ENCODE measurements at regions not wholly inside any gene's neighbourhood (a gene's known extent, or its start where the extent isn't known, plus 50 kb on each side); places are given as distances from the start of the nearest gene placed in this dataset.

DNA sequence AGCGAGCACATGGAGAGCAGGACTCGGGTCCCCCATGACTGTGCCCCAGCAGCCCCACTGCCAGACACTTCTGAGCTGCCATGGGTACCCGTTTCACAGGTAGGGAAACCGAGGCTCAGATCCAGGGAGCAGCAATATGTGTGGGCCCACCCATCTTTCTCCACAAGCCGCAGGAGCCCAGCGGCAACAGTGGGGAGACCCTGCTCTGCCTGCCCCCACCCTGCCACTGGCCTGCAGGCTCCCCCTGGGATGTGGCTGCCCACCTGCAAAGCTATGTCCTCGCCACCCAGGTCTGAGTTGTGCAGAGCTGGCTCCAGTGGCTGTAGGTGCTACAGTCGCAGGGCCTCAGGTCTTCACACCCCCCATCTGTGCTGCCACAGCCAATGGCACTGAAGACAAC lies 50.6 kb upstream of the C1QTNF9B start:
- Histone ChIP-seq H3K27ac (ENCODE audit: insufficient read depth, low read length, poor library complexity, severe bottlenecking) (no peak overlapping the region), H3K4me3 (ENCODE audit: insufficient read depth, low read depth, low read length, poor library complexity, severe bottlenecking) (no peak overlapping the region), H3K36me3 (ENCODE audit: control insufficient read depth, insufficient read depth, low read length) (no peaks in the 10 kb centered on the region), H3K9me3 (ENCODE audit: control insufficient read depth, low read length) (no peaks in the 10 kb centered on the region), H3K4me1 (ENCODE audit: control insufficient read depth, insufficient read depth, low read length, poor library complexity, severe bottlenecking) (no peaks in the 10 kb centered on the region), H3K27me3 (replicated peaks; ENCODE audit: control insufficient read depth, insufficient read depth, low read length, poor library complexity, severe bottlenecking) (no peaks in the 10 kb centered on the region)
- no peak for DNase-seq

DNA sequence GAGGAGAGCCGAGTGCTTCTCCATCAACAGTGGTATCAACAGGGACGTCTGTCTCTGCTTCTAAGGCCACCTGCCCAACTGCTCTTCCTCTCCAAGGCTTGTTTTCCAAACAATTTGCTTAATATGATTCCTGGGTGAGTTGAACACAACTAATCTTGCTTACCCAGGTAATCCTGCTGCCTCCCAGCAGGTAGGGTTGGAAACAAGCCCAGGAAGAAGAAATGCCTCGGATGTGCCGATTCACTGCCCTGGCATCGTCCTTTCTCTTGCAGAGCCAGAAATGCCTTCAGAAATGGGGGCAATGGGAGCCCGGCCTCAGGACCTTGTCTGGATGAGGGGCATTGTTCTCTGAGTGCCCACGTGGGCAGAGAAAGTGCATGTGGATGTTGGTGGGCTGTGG lies 51.9 kb upstream of the C1QTNF9B start:
- no peak for DNase-seq
- no peaks in the 10 kb centered on the region for H3K27me3 ChIP-seq (replicated peaks; ENCODE audit: control insufficient read depth, insufficient read depth, low read length, poor library complexity, severe bottlenecking)
- no peak overlapping the region for H3K4me3 ChIP-seq (ENCODE audit: insufficient read depth, low read depth, low read length, poor library complexity, severe bottlenecking)
- H3K9me3 ChIP-seq (ENCODE audit: control insufficient read depth, low read length): no peaks in the 10 kb centered on the region
- H3K36me3 ChIP-seq (ENCODE audit: control insufficient read depth, insufficient read depth, low read length): no peaks in the 10 kb centered on the region
- no peak overlapping the region for H3K27ac ChIP-seq (ENCODE audit: insufficient read depth, low read length, poor library complexity, severe bottlenecking)
- no peaks in the 10 kb centered on the region for H3K4me1 ChIP-seq (ENCODE audit: control insufficient read depth, insufficient read depth, low read length, poor library complexity, severe bottlenecking)

DNA sequence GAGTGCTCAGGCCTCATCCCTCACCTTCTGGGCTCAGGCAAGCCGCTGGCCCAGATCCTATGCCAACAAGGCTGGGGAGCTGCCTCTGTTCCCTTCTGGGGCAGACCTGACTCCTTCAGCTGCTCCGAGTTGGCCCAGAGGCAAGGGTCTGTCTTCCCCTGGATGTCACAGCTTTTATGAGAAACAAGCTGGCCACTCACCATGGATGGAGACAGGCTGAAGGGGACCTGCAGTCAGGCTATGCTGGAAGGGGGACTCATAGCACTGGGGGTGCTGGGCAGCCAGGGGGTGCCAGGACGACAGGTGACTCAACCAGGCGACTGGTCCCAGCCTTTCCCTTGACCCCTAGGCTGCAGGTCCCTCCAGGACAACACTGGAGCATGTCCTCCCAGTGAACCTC lies 52.4 kb upstream of the C1QTNF9B start:
- H3K27ac ChIP-seq (ENCODE audit: insufficient read depth, low read length, poor library complexity, severe bottlenecking): no peak overlapping the region
- H3K36me3 ChIP-seq (ENCODE audit: control insufficient read depth, insufficient read depth, low read length): no peaks in the 10 kb centered on the region
- no peaks in the 10 kb centered on the region for H3K4me1 ChIP-seq (ENCODE audit: control insufficient read depth, insufficient read depth, low read length, poor library complexity, severe bottlenecking)
- DNase-seq: no peak
- H3K9me3 ChIP-seq (ENCODE audit: control insufficient read depth, low read length): no peaks in the 10 kb centered on the region
- no peaks in the 10 kb centered on the region for H3K27me3 ChIP-seq (replicated peaks; ENCODE audit: control insufficient read depth, insufficient read depth, low read length, poor library complexity, severe bottlenecking)
- no peak overlapping the region for H3K4me3 ChIP-seq (ENCODE audit: insufficient read depth, low read depth, low read length, poor library complexity, severe bottlenecking)

DNA sequence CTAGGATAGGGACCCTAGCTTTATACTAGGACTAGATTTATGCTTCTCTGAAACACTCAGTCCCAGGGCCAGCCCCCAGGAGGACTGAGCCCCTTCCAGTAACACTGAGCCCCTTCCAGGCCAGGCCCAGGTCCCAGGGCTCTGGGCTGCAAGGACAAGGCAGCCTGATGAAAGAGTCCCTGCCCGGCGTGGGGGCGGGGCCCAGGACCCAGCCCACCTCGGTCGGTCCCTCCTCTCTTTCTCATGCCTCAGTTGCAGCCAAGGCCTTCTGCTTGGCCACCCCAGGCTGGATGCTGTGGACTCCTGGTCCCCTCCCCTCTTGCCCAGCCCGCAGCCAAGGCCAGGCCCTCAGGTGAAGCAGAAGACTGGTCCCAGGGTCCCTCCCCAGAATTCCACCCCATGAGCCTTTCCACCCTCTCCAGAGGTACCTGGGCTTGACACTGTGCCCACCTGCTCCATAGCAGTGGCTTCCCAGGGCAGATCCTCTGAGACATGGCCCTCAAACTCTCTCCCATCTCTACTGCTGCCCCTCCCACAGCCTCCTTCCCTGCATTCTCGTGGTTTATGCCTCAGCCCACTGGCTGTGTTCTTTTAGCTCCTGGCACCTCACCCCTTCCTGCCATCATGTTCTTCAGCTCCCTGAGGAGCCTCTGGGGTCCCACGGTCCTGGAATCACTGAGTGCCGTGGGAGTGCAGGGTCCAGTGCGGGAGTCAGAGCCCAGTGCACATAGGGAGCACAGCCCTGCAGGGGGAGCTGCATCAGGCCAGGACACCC lies 53.6 kb upstream of the C1QTNF9B start:
- H3K9me3 ChIP-seq (ENCODE audit: control insufficient read depth, low read length): no peaks in the 10 kb centered on the region
- H3K27ac ChIP-seq (ENCODE audit: insufficient read depth, low read length, poor library complexity, severe bottlenecking): no peak overlapping the region
- no peak for DNase-seq
- no peaks in the 10 kb centered on the region for H3K36me3 ChIP-seq (ENCODE audit: control insufficient read depth, insufficient read depth, low read length)
- no peaks in the 10 kb centered on the region for H3K4me1 ChIP-seq (ENCODE audit: control insufficient read depth, insufficient read depth, low read length, poor library complexity, severe bottlenecking)
- H3K27me3 ChIP-seq (replicated peaks; ENCODE audit: control insufficient read depth, insufficient read depth, low read length, poor library complexity, severe bottlenecking): no peaks in the 10 kb centered on the region
- H3K4me3 ChIP-seq (ENCODE audit: insufficient read depth, low read depth, low read length, poor library complexity, severe bottlenecking): no peak overlapping the region

DNA sequence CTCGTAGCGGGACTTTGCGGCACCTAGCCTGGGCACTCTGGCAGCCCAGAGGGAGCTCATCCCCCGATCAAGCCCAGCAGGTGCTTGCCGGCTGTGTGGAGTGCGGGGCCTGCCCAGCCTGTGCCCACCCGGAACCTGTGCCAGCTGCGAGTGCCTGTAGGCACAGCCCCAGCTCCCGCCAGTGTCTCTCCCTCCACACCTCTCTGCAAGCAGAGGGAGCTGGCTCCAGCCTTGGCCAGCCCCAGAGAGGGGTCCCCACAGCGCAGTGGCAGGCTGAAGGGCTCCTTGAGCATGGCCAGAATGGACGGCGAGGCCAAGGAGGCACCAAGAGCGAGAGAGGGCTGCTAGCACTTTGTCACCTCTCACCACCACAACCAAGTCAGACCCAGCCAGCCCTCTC lies 55.5 kb upstream of the C1QTNF9B start:
- Histone ChIP-seq H3K4me1 (ENCODE audit: control insufficient read depth, insufficient read depth, low read length, poor library complexity, severe bottlenecking) (no peaks in the 10 kb centered on the region), H3K36me3 (ENCODE audit: control insufficient read depth, insufficient read depth, low read length) (no peaks in the 10 kb centered on the region), H3K27me3 (replicated peaks; ENCODE audit: control insufficient read depth, insufficient read depth, low read length, poor library complexity, severe bottlenecking) (no peaks in the 10 kb centered on the region), H3K4me3 (ENCODE audit: insufficient read depth, low read depth, low read length, poor library complexity, severe bottlenecking) (no peak overlapping the region), H3K9me3 (ENCODE audit: control insufficient read depth, low read length) (no peaks in the 10 kb centered on the region), H3K27ac (ENCODE audit: insufficient read depth, low read length, poor library complexity, severe bottlenecking) (no peak overlapping the region)
- DNase-seq: no peak

DNA sequence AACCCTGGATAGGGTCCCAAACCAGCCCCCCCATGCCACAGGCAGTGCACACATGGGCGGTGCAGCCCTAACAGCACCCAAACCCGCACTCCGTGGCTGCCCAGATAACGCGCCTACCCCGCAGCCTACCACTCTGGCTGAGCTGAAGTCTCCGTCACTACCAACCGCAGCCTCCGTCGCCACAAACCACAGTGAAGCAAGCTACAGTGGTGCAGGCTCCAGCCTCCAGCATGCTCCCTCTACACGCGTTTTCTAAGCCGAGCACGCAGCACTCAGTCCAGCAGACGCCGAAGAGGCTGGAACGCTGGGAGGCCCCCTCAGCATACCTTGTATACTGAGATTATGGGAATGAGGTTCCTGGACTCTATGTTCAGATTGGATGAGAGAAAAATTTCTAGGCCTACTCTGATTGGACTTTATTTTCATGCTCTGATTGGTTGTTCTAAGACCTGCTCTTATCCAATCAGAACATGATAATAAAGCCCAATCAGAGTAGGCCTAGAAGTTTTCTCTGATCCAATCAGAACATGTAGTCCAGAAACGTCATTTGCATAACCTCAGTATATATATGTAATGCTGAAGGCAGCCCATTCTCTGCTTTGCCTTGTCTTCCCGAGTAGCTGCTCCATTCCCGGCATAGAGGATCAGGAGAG lies 56.7 kb upstream of the C1QTNF9B start:
- H3K4me3 ChIP-seq (ENCODE audit: insufficient read depth, low read depth, low read length, poor library complexity, severe bottlenecking): no peak overlapping the region
- no peaks in the 10 kb centered on the region for H3K4me1 ChIP-seq (ENCODE audit: control insufficient read depth, insufficient read depth, low read length, poor library complexity, severe bottlenecking)
- no peaks in the 10 kb centered on the region for H3K9me3 ChIP-seq (ENCODE audit: control insufficient read depth, low read length)
- H3K27me3 ChIP-seq (replicated peaks; ENCODE audit: control insufficient read depth, insufficient read depth, low read length, poor library complexity, severe bottlenecking): no peaks in the 10 kb centered on the region
- no peak for DNase-seq
- no peaks in the 10 kb centered on the region for H3K36me3 ChIP-seq (ENCODE audit: control insufficient read depth, insufficient read depth, low read length)
- H3K27ac ChIP-seq (ENCODE audit: insufficient read depth, low read length, poor library complexity, severe bottlenecking): no peak overlapping the region

DNA sequence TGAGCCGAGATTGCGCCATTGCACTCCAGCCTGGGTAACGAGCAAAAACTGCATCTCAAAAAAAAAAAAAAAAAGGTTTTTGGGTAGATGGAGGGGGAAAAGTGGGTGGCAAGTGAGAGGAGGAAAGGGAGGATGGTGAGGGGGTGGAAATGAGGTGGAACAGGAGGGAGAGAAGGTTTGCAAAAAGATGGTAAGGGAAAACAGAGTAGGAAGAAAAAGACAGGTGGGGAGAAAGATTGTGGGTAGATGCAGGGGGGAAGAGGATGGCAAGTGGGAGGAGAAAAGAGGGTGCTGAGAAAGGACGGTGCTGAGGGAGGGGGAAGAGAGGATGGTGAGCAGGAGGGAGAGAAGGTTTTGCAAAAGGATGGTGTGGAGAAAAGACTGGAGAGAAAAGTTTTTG lies 57.8 kb upstream of the C1QTNF9B start:
- H3K27me3 ChIP-seq (replicated peaks; ENCODE audit: control insufficient read depth, insufficient read depth, low read length, poor library complexity, severe bottlenecking): no peaks in the 10 kb centered on the region
- H3K4me1 ChIP-seq (ENCODE audit: control insufficient read depth, insufficient read depth, low read length, poor library complexity, severe bottlenecking): no peaks in the 10 kb centered on the region
- H3K27ac ChIP-seq (ENCODE audit: insufficient read depth, low read length, poor library complexity, severe bottlenecking): no peak overlapping the region
- no peak overlapping the region for H3K4me3 ChIP-seq (ENCODE audit: insufficient read depth, low read depth, low read length, poor library complexity, severe bottlenecking)
- no peak for DNase-seq
- no peaks in the 10 kb centered on the region for H3K9me3 ChIP-seq (ENCODE audit: control insufficient read depth, low read length)
- H3K36me3 ChIP-seq (ENCODE audit: control insufficient read depth, insufficient read depth, low read length): no peaks in the 10 kb centered on the region

DNA sequence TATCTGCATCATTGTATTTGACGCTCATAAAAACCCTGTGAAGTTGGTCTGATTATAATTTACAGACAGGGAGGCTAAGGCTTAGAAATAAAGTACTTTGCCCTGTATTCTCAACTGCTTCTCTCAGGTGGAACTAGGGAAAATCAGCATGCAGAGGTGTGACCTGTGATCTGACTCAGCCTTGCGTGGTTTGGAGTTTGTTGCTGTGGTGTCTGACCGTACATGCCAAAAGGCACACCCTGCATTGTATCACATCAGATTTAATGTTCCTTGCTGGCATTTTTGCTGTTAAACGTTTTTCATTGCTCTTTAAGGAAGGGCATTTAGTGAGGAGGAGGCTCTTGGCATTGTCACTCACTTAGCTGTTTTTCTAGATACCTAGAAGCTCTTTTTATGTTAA lies 58.8 kb upstream of the C1QTNF9B start:
- Histone ChIP-seq H3K27ac (ENCODE audit: insufficient read depth, low read length, poor library complexity, severe bottlenecking) (no peak overlapping the region), H3K9me3 (ENCODE audit: control insufficient read depth, low read length) (no peaks in the 10 kb centered on the region), H3K4me3 (ENCODE audit: insufficient read depth, low read depth, low read length, poor library complexity, severe bottlenecking) (no peak overlapping the region), H3K27me3 (replicated peaks; ENCODE audit: control insufficient read depth, insufficient read depth, low read length, poor library complexity, severe bottlenecking) (no peaks in the 10 kb centered on the region), H3K4me1 (ENCODE audit: control insufficient read depth, insufficient read depth, low read length, poor library complexity, severe bottlenecking) (no peaks in the 10 kb centered on the region), H3K36me3 (ENCODE audit: control insufficient read depth, insufficient read depth, low read length) (no peaks in the 10 kb centered on the region)
- DNase-seq: no peak

DNA sequence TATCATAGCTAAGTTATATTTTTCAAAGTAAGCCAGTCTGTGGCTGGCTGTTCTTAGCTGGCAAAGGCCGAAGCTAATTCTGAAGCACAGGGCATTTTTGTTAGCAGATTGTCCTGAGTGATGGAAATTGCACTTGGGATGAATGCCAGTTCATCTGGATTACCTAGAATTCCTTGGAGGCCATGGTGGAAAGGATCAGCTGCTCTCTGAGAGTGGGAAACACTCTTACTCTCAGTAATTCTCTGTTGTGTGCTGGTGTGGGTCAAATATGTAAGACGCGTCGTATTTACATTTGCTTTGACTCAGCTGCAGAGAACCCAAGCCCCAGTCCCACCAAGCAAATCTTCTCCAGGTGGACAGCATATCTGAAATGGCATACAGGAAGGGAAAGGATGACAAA lies 60.7 kb upstream of the C1QTNF9B start:
- no peaks in the 10 kb centered on the region for H3K9me3 ChIP-seq (ENCODE audit: control insufficient read depth, low read length)
- H3K27ac ChIP-seq (ENCODE audit: insufficient read depth, low read length, poor library complexity, severe bottlenecking): no peak overlapping the region
- no peaks in the 10 kb centered on the region for H3K4me1 ChIP-seq (ENCODE audit: control insufficient read depth, insufficient read depth, low read length, poor library complexity, severe bottlenecking)
- DNase-seq: no peak
- H3K27me3 ChIP-seq (replicated peaks; ENCODE audit: control insufficient read depth, insufficient read depth, low read length, poor library complexity, severe bottlenecking): no peaks in the 10 kb centered on the region
- H3K4me3 ChIP-seq (ENCODE audit: insufficient read depth, low read depth, low read length, poor library complexity, severe bottlenecking): no peak overlapping the region
- H3K36me3 ChIP-seq (ENCODE audit: control insufficient read depth, insufficient read depth, low read length): no peaks in the 10 kb centered on the region

DNA sequence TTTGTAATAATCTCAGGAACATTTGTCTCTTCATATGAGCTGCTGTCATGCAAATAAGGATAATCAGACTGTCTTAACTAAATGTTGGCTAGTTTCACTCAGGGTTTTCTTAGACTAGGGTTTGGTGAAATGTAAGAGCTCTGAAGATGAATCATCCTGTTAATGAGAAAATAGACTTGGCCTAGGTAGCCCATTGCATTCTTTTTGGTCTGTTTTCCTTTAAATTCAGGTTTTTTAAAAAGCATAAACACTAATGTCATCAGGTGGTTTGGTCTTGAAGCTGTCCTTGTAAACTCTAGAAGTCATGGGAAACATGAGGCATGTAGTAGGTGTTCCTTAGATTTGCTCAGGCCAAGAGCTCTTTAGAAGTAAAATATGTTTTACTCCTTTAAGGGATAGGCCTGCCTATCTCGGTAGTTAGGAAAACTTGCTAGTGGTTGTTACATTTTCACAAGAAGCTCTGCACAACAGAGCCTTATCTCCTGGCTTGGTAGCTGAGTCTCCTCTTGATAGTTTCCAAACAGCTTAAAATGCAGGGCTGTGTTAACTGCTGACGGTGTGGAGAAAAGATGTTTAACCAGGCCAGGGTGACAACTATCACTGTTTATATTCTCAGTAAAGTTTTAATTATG lies 62.0 kb upstream of the C1QTNF9B start:
- Histone ChIP-seq H3K9me3 (ENCODE audit: control insufficient read depth, low read length) (no peaks in the 10 kb centered on the region), H3K4me1 (ENCODE audit: control insufficient read depth, insufficient read depth, low read length, poor library complexity, severe bottlenecking) (no peaks in the 10 kb centered on the region), H3K36me3 (ENCODE audit: control insufficient read depth, insufficient read depth, low read length) (no peaks in the 10 kb centered on the region), H3K4me3 (ENCODE audit: insufficient read depth, low read depth, low read length, poor library complexity, severe bottlenecking) (no peak overlapping the region), H3K27ac (ENCODE audit: insufficient read depth, low read length, poor library complexity, severe bottlenecking) (no peak overlapping the region), H3K27me3 (replicated peaks; ENCODE audit: control insufficient read depth, insufficient read depth, low read length, poor library complexity, severe bottlenecking) (no peaks in the 10 kb centered on the region)
- DNase-seq: no peak
